ENCODE measurements at regions not wholly inside any gene's neighbourhood (a gene's known extent, or its start where the extent isn't known, plus 50 kb on each side); places are given as distances from the start of the nearest gene placed in this dataset.
"Not testable (repeated sequence)": the region's sequence is repeated elsewhere in the genome, so short reads cannot be mapped to it uniquely, and the experiment has no call there.

DNA sequence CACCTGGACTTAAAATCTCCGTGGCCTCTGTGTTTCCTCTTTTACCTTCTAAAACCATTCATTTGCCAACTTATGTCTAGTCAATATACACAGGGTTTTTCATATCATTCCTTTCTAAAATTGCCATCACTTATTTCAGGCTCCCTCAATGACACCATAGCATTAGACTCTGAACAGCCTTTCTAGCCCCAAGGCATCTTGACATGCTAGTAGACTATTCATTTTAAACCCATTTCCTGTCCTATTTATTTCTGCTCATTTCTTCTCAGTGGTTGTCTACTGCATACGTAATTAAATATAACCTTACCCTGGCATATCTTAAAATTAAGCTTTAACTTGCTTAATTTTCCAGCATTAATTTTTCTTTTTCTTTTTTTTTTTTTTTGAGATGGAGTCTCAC is 83.2 kb downstream of the PHAX start:
- H3K79me2 ChIP-seq (ENCODE audit: insufficient read depth, low read depth), result no peaks in the 10 kb centered on the region
- H3K4me2 ChIP-seq, result no peak overlapping the region
- no peaks in the 10 kb centered on the region for H3K27me3 ChIP-seq (ENCODE audit: insufficient read depth, low read depth)
- H3K4me1 ChIP-seq (ENCODE audit: low read depth, poor library complexity, severe bottlenecking), result peaks cover 66% of the 10 kb centered on the region
- TF ChIP-seq, protein P1, sequence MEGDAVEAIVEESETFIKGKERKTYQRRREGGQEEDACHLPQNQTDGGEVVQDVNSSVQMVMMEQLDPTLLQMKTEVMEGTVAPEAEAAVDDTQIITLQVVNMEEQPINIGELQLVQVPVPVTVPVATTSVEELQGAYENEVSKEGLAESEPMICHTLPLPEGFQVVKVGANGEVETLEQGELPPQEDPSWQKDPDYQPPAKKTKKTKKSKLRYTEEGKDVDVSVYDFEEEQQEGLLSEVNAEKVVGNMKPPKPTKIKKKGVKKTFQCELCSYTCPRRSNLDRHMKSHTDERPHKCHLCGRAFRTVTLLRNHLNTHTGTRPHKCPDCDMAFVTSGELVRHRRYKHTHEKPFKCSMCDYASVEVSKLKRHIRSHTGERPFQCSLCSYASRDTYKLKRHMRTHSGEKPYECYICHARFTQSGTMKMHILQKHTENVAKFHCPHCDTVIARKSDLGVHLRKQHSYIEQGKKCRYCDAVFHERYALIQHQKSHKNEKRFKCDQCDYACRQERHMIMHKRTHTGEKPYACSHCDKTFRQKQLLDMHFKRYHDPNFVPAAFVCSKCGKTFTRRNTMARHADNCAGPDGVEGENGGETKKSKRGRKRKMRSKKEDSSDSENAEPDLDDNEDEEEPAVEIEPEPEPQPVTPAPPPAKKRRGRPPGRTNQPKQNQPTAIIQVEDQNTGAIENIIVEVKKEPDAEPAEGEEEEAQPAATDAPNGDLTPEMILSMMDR (conservative IDR thresholded peaks at IDR 0.05; ENCODE audit: low read depth, low read length), result no peak
- no peak overlapping the region for H3K4me3 ChIP-seq (IDR thresholded peaks at IDR 0.05; ENCODE audit: insufficient read depth, low read depth, low read length)
- no peak overlapping the region for H2AFZ ChIP-seq (ENCODE audit: low read depth)
- H4K20me1 ChIP-seq (ENCODE audit: insufficient read depth), result no peaks in the 10 kb centered on the region
- H3K9ac ChIP-seq, result no peak overlapping the region
- H3K36me3 ChIP-seq (ENCODE audit: insufficient read depth), result no peaks in the 10 kb centered on the region
- no peak overlapping the region for H3K27ac ChIP-seq

DNA sequence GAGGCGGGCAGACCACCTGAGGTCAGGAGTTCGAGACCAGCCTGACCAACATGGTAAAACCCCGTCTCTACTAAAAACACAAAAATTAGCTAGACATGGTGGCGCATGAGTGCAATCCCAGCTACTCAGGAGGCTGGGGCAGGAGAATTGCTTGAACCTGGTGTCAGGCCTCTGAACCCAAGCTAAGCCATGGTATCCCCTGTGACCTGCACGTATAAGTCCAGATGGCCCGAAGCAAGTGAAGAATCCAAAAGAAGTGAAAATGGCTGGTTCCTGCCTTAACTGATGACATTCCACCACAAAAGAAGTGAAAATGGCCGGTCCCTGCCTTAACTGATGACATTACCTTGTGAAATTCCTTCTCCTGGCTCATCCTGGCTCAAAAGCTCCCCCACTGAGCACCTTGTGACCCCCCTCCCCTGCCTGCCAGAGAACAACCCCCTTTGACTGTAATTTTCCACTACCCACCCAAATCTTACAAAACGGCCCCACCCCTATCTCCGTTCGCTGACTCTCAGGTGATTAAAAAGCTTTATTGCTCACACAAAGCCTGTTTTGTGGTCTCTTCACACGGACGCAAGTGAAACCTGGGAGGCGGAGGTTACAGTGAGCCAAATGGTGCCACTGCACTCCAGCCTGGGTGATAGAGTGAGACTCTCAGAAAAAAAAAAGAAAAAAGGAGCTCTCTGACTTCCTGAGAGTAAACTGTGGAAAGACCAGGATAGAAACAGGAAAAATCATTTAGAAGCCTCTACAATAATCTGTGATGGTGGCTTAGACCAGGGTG is 84.1 kb downstream of the PHAX start:
- H2AFZ ChIP-seq (ENCODE audit: low read depth), result peak overlapping the region; percentile 55; the same call in 1 of the 2 replicates
- H3K27me3 ChIP-seq (ENCODE audit: insufficient read depth, low read depth); H3K36me3 ChIP-seq (ENCODE audit: insufficient read depth); H3K4me3 ChIP-seq (IDR thresholded peaks at IDR 0.05; ENCODE audit: insufficient read depth, low read depth, low read length); H4K20me1 ChIP-seq (ENCODE audit: insufficient read depth); H3K79me2 ChIP-seq (ENCODE audit: insufficient read depth, low read depth): not testable (repeated sequence)
- peak overlapping the region; percentile 35 for H3K27ac ChIP-seq
- H3K4me2 ChIP-seq, result peak overlapping the region; percentile 33
- H3K4me1 ChIP-seq (ENCODE audit: low read depth, poor library complexity, severe bottlenecking), result peaks cover 57% of the 10 kb centered on the region
- peak overlapping the region; percentile 4; the same call in 1 of the 2 replicates for H3K9ac ChIP-seq

DNA sequence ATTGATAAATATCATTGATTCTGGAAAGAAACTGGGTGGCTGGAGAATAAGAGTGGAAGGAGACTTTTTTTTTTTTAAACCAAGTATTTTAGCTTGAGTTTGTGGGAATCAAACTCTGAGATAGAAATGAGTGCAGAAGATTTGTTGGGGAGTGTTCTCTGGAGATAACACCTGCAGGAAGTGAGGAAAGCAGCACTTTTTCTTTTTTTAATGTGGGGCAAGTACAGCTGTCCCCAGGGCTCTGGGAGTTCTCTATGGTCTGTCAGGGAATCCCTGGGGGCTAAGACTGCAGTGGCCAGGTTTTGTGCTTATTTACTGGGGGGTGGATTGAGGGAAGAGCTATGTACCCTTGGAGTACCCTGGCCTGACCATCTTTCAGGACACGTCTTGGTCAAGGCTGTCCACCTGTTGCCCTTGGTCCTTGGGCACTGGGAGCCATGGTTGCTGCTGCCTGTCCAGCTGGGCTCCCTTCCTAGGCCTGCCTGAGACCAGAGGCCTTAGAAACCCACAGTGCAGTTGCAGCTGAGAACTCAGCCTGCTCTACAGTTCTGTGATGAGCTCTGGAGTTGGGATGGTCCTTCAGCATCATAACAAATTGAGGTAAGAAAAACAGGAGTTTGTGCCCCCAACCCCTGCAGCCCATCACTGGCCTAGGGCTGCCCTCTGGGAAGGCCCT is 85.8 kb downstream of the PHAX start:
- peak overlapping the region; percentile 33; the same call in 1 of the 2 replicates for H3K4me2 ChIP-seq
- H3K4me1 ChIP-seq (ENCODE audit: low read depth, poor library complexity, severe bottlenecking), result peaks cover 42% of the 10 kb centered on the region
- H3K9ac ChIP-seq, result no peak overlapping the region
- no peak overlapping the region for H3K27ac ChIP-seq
- H3K27me3 ChIP-seq (ENCODE audit: insufficient read depth, low read depth), result no peaks in the 10 kb centered on the region
- no peak overlapping the region for H2AFZ ChIP-seq (ENCODE audit: low read depth)
- no peaks in the 10 kb centered on the region for H3K79me2 ChIP-seq (ENCODE audit: insufficient read depth, low read depth)
- H3K4me3 ChIP-seq (IDR thresholded peaks at IDR 0.05; ENCODE audit: insufficient read depth, low read depth, low read length), result no peak overlapping the region
- TF ChIP-seq, protein P1 (conservative IDR thresholded peaks at IDR 0.05; ENCODE audit: low read depth, low read length), result no peak
- H3K36me3 ChIP-seq (ENCODE audit: insufficient read depth), result no peaks in the 10 kb centered on the region
- no peaks in the 10 kb centered on the region for H4K20me1 ChIP-seq (ENCODE audit: insufficient read depth)

DNA sequence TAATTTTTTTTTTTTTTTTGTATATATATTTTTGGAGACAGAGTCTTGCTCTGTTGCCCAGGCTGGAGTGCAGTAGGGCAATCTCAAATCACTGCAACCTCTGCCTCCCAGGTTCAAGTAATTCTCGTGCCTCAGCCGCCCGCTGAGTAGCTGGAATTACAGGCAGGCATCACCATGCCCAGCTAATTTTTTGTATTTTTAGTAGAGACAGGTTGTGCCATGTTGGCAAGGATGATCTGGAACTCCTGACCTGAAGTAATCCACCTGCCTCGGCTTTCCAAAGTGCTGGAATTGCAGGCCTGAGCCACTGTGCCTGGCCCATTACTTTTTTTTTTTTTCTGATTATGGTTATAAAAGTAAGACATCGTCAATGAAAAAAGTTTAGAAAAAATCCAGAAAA is 84.0 kb upstream of the LMNB1 start:
- no peaks in the 10 kb centered on the region for H3K27me3 ChIP-seq (ENCODE audit: insufficient read depth, low read depth)
- no peaks in the 10 kb centered on the region for H4K20me1 ChIP-seq (ENCODE audit: insufficient read depth)
- no peaks in the 10 kb centered on the region for H3K79me2 ChIP-seq (ENCODE audit: insufficient read depth, low read depth)
- no peaks in the 10 kb centered on the region for H3K36me3 ChIP-seq (ENCODE audit: insufficient read depth)
- no peak overlapping the region for H3K9ac ChIP-seq
- TF ChIP-seq, protein P1 (conservative IDR thresholded peaks at IDR 0.05; ENCODE audit: low read depth, low read length), result no peak
- H3K4me2 ChIP-seq, result no peak overlapping the region
- no peak overlapping the region for H3K4me3 ChIP-seq (IDR thresholded peaks at IDR 0.05; ENCODE audit: insufficient read depth, low read depth, low read length)
- no peak overlapping the region for H3K27ac ChIP-seq
- no peak overlapping the region for H2AFZ ChIP-seq (ENCODE audit: low read depth)
- no peaks in the 10 kb centered on the region for H3K4me1 ChIP-seq (ENCODE audit: low read depth, poor library complexity, severe bottlenecking)

DNA sequence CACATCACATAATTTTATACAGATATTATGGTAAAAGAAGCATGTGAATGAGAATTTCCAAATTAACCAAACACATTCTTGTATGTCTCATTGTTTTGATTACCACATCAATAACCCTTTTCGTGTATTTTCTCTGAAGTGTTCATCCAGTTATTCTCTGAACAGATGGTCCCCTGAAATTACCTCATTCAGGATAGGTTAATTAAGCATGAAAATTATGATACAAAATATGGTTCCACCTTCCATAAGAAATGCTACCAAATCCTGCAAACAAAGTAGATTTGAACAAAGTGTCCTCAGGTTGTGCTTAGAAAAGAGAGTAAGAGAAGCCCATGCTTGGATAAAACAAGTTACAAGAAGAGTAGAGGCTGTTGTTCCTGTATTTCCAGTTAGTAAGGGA is 83.1 kb upstream of the LMNB1 start:
- Histone ChIP-seq H3K79me2 (ENCODE audit: insufficient read depth, low read depth) (no peaks in the 10 kb centered on the region), H3K27ac (no peak overlapping the region), H4K20me1 (ENCODE audit: insufficient read depth) (no peaks in the 10 kb centered on the region), H3K9ac (no peak overlapping the region), H3K27me3 (ENCODE audit: insufficient read depth, low read depth) (no peaks in the 10 kb centered on the region), H3K36me3 (ENCODE audit: insufficient read depth) (no peaks in the 10 kb centered on the region), H3K4me1 (ENCODE audit: low read depth, poor library complexity, severe bottlenecking) (no peaks in the 10 kb centered on the region), H2AFZ (ENCODE audit: low read depth) (no peak overlapping the region), H3K4me2 (no peak overlapping the region), H3K4me3 (IDR thresholded peaks at IDR 0.05; ENCODE audit: insufficient read depth, low read depth, low read length) (no peak overlapping the region)
- TF ChIP-seq, protein P1 (conservative IDR thresholded peaks at IDR 0.05; ENCODE audit: low read depth, low read length), result no peak

All from KMS-11 (cell line).